Stimulated activated CD4-positive, alpha-beta T cell treated with anti-CD3 and anti-CD28 coated beads, Interleukin-2, amount 100 ng/mL, for 24 hours (primary cell): ENCODE measurements at regions not wholly inside any gene's neighbourhood (a gene's known extent, or its start where the extent isn't known, plus 50 kb on each side); places are given as distances from the start of the nearest gene placed in this dataset.

ENCODE experiments used
- DNase-seq, 2 donors: peaks; one replicate each; pipeline ENCODE4 v3.0.0-alpha.2; 2020

- DNase-seq = no peak
These were observed 229.5 kb downstream of the TUSC7 start for GRCh38 chr3:116939091-116939490.

DNA sequence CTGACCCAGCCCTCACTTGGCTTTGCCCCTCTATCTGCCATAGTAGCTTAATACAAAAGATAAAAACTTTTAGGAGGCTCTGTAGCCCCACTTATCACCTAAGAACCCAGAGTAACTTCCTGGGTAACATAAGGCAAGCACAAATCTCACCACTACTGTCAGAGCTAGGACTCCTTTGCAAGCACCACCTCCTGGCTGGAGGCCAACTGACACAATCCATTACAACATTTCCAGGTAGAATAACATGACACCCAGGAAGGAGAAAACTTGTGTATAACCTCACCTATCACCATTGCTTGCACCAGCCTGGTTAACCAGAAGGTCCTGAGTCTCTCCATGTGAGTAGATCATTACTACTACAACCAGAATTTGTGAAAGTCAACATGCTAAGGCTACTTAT lies 230.0 kb downstream of the TUSC7 start:
- no peak for DNase-seq

DNA sequence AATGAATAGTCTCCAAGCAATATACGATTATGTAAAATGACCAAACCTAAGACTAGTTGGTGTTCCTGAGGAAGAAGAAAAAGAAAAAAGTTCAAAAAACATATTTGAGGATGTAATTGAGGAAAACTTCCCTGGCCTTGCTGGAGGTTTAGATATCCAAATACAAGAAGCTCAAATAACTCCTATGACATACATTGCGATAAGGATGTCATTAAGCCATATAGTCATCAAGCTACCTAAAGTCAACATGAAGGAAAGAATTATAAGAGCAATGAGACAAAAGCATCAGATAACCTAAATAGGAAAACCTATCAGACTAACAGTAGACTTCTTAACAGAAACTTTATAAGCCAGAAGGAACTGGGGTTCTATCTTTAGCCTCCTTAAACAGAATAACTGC lies 231.1 kb downstream of the TUSC7 start:
- no peak for DNase-seq

GRCh38 chr3:116946376-116946775 lies 236.8 kb downstream of the TUSC7 start:
- no peak for DNase-seq

DNA sequence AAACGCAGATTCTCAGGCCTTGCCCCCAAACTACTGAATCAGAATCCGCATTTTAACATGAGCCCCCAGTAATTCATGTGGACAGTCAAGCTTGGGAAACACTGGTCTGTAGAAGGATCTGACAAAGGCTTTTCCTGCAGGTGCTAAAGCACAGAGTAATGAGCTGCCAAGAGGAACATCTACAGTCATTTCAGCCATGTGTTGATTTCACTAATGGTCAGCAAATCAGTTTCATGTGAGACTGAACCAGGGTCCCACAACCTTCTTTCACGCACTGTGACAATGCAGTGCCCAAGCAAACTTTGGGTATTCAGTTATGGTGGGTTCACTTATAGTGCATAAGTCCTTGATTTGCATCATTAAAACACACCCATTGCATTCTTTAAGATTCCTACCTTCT lies 237.6 kb downstream of the TUSC7 start:
- DNase-seq = no peak

- DNase-seq = no peak
These were observed 238.2 kb downstream of the TUSC7 start for GRCh38 chr3:116947809-116948208.

- DNase-seq = no peak
These were observed 240.9 kb downstream of the TUSC7 start for GRCh38 chr3:116950301-116951055.

GRCh38 chr3:116951610-116952009 lies 242.0 kb downstream of the TUSC7 start:
- DNase-seq = no peak

- no peak for DNase-seq
These were observed 248.7 kb downstream of the TUSC7 start for GRCh38 chr3:116958291-116958690.

GRCh38 chr3:116961106-116961505 lies 251.5 kb downstream of the TUSC7 start:
- DNase-seq = no peak

DNA sequence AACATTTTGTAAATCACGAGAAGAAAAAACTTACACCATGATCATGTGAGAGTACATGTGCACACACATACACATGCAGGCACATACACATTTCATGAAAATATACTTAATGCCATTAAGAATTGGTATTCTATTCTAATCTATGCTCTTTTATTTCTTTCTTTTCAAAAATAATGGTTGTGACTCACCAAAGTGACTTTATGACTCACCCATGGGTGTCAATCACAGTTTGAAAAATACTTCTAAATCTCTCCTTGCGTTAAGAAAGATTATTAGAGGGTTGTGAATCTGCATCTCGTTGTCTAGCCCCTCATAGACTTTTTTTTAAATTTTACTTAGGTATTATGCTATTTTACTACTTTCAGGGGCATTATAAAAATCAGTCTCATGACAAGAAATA lies 254.2 kb downstream of the TUSC7 start:
- DNase-seq = no peak

GRCh38 chr3:116966649-116967048 lies 257.1 kb downstream of the TUSC7 start:
- no peak for DNase-seq

DNA sequence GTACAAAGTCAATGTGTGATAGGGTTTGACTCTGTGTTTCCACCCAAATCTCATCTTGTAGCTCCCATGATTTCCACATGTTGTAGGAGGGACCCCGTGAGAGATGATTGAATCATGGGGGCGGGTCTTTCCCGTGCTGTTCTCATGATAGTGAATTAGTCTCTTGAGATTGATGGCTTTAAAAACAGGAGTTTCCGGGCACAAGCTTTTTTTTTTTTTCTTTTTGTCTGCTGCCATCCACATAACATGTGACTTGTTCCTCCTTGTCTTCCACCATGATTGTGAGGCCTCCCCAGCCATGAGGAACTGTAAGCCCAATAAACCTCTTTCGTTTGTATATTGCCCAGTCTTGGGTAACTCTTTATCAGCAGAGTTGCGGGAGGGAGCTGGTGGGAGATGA lies 259.6 kb downstream of the TUSC7 start:
- DNase-seq = no peak

DNA sequence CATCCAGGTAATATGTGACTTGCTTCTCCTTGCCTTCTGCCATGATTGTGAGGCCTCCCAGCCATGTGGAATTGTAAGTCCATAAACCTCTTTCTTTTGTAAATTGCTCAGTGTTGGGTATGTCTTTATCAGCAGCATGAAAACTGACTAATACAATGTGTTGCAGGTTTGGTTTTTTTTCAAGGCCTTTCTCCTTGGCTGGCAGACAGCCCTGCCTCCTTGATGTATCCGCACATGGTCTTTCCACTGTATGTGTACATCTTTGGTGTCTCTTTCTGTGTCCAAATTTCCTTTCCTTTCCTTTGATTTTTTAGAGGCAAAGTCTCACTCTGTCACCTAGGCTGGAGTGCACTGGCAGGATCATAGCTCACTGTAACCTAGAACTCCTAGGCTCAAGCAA lies 260.1 kb downstream of the TUSC7 start:
- no peak for DNase-seq

- DNase-seq = no peak
These were observed 262.0 kb downstream of the TUSC7 start for GRCh38 chr3:116971531-116971930.

GRCh38 chr3:116974702-116975101 lies 265.1 kb downstream of the TUSC7 start:
- DNase-seq = no peak

- no peak for DNase-seq
These were observed 267.9 kb downstream of the TUSC7 start for GRCh38 chr3:116977441-116977840.

DNA sequence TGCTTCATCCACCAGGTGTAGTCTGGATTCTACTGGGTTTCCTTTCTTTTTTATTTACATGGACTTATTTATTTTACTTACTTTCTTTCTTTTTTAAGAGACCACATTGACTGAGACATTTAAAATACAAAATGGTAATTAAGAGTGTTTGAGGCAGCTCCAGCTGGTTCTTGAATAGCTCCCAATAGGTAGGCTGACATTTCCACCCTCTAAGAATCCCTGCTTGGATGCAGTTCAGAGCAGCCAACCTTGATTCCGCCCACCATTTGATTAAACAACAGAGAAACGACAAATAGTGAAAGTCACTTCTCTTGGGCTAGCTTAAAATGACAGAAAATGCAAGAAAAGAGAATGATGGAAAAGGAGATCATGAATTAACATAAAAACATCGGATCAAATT lies 270.5 kb downstream of the TUSC7 start:
- no peak for DNase-seq

- no peak for DNase-seq
These were observed 271.5 kb downstream of the TUSC7 start for GRCh38 chr3:116981089-116981488.

DNA sequence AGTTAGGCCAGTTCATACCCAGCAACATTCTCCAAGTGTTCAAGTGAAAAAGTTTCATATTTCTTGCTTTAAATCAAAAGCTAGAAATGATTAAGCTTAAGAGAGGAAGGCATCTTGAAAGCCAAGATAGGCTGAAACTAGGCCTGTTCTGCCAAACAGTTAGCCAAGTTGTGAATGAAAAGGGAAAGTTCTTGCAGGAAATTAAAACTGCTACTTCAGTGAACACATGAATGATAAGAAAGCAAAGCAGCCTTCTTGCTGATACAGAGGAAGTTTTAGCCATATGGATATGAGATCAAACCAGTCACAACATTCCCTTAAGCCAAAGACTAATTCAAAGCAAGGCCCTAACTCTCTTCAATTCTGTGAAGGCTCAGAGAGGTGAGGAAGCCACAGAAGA lies 274.7 kb downstream of the TUSC7 start:
- no peak for DNase-seq

DNA sequence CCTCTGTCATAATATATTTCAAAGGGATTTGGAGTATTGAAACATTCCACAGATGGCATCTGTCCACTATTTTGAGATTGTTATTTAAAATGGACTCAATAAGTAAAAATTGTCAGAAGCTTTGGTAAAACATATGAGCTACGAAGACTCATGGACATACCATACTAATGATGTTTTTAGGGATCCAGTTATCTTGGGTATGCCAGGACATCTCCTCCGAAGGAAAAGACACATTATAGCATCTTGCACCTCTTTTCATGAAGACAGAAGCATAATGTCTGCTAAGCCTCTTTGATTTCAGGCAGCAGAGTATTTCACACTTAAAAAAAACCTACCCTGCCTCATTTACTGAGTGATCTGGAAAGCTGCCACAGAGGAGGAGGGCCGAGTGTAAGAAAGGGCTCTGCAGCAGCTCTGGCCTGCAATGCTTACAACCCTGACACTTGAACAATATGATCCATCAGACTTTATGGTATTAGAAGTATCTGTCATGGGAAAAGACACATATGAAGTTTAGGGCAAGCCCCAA lies 284.8 kb downstream of the TUSC7 start:
- DNase-seq = no peak

GRCh38 chr3:117003501-117003900 lies 293.9 kb downstream of the TUSC7 start:
- no peak for DNase-seq

- DNase-seq = no peak
These were observed 295.7 kb downstream of the TUSC7 start for GRCh38 chr3:117005274-117005673.

DNA sequence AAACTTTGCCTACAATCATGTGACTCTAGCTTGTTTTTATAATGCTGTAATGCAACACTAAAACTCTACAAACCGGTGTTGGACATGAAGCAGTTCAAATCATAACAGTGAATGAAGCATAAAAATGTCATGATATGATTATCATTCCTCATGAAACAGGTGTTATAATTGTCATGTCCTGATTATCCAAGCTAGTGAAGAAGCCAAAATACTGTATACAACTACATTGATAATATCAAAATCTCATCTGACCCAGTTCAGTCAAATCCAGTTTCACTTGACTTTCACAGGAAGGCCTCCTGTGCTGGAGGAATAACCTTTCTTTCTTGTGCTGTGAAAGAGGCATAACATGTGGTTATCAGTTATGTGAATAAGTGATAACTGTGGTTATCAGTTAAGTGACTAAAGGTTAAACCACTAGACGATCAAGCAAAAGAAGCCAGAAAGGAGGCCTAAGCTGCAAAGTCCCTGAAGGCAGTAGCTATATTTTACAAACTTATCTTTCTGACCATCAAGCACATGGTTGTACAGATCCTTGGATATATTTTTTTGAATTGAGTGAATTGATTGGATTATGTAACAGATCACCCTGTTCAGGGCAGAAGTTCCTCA lies 296.4 kb downstream of the TUSC7 start:
- DNase-seq = no peak

DNA sequence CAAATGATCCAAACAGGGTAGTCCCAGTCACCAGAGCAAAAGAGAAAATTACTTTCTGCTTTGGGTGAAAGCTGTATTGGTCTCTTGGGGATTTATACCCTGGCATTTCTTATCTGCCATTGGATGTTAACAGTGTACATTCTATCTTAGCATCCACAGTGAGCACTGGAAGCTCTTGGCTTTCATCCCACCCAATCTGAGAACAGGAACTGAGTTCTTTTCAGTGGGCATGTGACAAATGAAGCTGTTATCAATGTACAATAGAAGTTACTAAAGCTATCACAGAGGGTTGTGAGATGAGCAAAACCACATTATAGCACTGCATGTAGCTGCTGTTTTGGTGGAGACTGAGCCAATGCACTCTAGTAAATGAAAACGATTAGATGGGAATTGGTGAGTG lies 300.7 kb downstream of the TUSC7 start:
- DNase-seq = no peak
